ENCODE measurements at regions not wholly inside any gene's neighbourhood (a gene's known extent, or its start where the extent isn't known, plus 50 kb on each side); places are given as distances from the start of the nearest gene placed in this dataset.
A peak's percentile ranks its signal among the peaks of the same experiment; 100 is the strongest.

GRCh38 chr2:120917886-120918285, 182.2 kb downstream of the GLI2 start:
- peak; percentile 56 for DNase-seq (ENCODE audit: low read depth)

- no peak for DNase-seq (ENCODE audit: low read depth)
Observed at GRCh38 chr2:120919216-120919615, 183.5 kb downstream of the GLI2 start.

- peak; percentile 76 for DNase-seq (ENCODE audit: low read depth)
Observed at GRCh38 chr2:120919771-120920453, 184.2 kb downstream of the GLI2 start.

GRCh38 chr2:120920454-120921148, 184.9 kb downstream of the GLI2 start:
- DNase-seq (ENCODE audit: low read depth), result no peak

GRCh38 chr2:120921457-120921856, 185.8 kb downstream of the GLI2 start:
- no peak for DNase-seq (ENCODE audit: low read depth)

- DNase-seq (ENCODE audit: low read depth), result no peak
Observed at GRCh38 chr2:120922571-120923332, 187.1 kb downstream of the GLI2 start.

DNA sequence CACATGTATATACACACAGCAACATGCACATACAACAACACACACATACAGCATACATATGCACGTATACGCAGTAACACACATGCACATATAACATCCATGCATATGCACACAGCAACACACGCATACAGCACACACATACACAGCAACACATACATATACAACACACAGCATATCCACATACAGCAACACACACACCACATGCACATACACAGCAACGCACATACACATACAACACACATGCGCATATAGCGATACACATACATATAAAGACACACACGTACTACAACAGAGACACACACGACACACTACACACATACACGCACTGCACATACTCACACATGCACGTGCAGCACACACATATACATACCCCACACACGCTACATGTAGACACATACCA, 187.8 kb downstream of the GLI2 start:
- DNase-seq (ENCODE audit: low read depth), result no peak

DNA sequence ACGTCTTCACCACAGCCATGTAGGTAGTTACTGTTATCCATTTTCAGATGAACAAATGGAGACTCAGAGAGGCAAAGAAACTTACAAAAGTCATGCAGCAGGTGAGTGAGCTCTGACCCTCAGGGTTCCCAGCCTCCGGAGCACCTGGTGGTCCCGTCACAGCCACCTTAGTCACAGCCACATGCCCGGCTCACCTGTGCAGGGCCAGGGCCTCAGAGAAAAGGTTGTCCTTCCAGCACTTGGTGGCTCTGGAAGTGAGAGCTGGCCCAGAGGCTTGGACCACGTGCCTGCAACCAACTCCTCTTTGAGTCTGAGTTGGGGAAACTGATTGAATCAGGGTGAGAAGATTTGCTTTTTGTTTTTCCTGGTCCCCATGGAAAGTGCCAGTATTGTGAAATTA, 189.3 kb downstream of the GLI2 start:
- no peak for DNase-seq (ENCODE audit: low read depth)

DNA sequence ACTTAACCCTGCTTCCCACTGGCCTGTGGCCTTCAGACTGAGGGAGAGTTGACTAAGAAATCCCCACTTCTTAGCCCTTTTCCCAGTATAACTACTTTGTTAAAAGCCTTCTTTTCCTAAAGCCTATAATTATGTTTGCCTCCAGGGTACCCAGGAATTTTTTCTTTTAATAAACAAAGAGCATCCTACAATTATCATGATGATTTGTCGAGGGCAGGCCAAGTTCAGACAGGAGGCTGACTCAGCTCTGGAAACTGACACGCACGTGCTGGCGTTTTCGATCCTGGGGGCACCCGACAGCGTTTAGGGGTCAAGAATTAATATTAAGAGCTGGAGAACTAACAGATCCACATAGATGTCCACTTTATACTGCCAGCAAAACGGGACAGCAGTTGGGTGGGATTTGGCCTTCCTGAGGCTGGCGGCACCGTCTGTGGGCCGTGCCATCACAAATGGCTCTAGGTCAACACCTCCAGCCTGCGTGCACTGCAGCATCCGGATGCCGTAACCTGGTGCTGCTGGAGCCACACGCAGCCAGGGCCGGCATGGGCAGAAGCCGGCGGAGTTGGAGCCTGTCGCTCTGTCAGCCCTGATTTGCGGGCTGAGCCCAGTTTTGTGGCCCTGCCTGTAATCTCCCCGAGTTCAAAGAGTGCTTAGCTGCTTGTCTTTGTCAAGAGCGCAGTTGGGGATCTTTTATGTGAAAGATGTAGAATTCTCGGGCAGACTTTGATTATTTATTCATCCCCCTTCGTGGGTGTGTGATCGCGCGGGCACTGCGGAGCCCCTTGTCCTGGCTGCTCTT, 191.0 kb downstream of the GLI2 start:
- no peak for DNase-seq (ENCODE audit: low read depth)

GRCh38 chr2:120927265-120927628, 191.6 kb downstream of the GLI2 start:
- DNase-seq (ENCODE audit: low read depth), result no peak

DNA sequence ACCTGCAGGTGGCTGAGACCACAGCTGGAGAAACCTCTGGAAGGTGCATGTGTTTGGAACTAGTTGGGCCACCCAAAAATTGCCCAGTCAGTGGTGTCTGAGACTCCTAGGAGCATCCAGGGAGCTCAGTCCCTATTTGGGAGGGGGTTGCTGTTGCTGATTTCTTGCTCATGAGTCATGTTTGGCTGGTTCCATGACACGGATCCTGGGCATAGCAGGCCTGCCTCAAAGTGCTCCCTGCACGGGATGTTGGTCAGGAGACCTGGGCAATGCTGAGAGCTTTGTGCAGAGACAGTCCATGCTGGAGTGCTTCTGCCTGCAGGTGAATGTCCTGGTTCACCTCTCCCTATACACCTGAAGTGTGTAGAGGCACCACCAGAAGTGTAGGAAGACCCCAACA, 194.2 kb downstream of the GLI2 start:
- no peak for DNase-seq (ENCODE audit: low read depth)

DNA sequence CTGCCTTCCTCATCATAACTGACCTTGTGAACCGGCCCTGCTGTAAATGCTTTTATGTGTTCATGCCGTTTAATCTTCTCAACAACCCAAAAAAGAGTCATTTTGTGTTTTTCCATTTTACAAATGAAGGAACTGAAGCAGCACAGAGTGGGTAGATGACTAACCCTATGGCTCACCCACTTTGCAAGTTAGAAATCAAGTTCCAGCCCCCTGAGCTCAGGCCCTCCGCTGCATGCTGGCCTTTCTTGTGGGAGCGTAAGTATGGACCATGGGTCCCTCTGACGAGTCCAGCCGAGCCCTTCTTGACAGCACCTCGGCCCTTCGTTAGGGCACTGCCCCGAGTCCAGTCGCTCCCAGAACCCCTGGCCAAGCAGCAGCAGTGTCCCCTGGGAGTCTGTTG, 194.6 kb downstream of the GLI2 start:
- DNase-seq (ENCODE audit: low read depth), result no peak

DNA sequence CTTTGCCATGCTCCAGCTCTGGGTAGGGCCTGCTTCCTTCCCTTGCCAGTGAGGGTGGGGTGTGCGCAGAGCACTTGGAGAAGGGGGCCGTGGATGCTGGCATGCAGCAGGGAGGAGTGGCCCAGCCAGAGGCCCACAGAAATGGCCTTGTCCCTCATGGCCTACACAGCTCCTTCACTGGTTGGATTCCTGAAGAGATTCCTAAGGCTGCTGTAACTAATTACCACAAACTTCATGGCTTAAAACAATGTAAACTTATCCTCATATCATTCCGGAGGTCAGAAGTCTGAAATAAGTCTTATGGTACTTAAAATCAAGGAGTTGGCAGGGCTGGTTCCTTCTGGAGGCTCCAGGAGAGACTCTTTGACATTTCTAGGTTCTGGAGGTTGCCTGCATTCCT, 195.2 kb downstream of the GLI2 start:
- no peak for DNase-seq (ENCODE audit: low read depth)

- DNase-seq (ENCODE audit: low read depth), result no peak
Observed at GRCh38 chr2:120932472-120932871, 196.8 kb downstream of the GLI2 start.

DNA sequence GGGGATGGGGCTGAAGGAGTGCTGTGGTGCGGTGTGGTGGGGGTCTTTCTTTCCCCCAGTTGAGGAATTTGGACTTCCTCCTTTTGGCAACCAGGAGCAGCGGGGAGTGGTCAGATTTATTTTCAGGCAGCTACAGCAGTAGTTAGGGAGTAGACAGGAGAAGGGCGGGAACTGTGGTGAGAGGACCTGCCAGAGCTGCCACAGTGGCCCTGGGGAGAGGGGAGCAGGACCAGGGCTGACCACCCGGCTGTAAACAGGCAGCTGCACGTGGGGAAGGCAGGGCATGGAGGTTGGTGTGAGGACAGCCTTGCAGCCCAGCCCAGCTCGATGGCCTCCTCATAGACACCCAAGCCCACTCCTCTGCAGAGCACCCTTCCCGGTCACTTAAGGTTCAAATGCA, 197.2 kb downstream of the GLI2 start:
- no peak for DNase-seq (ENCODE audit: low read depth)

GRCh38 chr2:120933693-120934573, 198.3 kb downstream of the GLI2 start:
- DNase-seq (ENCODE audit: low read depth), result peak; percentile 46

DNA sequence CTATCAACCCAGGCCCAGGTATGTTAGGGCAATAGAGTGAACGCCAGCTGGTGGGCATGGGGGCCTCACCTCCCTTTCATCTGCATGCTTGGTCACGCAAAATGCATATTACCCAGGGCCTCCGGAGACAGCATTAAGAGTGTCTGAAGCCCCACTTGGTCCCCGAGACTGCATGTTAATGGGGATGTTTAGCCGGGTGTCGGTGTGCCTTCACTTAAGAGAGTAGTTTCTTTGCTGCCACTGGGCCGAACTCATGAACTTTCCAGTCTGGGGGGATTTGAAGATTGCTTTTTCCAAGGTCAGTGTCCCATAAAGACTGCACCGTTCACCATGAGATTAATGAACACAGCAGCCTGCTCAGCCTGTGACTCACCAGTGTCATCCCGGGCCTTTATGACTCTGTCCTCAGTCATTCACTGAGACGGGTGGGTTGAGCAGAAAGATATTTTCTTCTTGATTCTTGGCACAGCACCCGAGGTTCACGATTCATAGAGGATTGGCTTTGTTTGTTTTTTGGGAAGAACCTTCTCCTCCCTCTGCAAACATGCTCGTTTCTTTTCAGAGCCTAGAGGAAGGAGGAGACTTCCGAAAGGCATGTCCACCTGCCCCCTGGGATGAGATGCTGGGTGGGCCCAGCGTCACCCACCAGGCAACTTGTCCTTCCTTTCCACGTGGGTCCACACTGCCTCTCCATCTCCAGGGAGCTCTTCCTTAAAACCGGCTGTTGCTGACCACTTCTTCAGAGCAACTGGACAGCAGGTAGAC, 199.1 kb downstream of the GLI2 start:
- peak; percentile 79 for DNase-seq (ENCODE audit: low read depth)

DNA sequence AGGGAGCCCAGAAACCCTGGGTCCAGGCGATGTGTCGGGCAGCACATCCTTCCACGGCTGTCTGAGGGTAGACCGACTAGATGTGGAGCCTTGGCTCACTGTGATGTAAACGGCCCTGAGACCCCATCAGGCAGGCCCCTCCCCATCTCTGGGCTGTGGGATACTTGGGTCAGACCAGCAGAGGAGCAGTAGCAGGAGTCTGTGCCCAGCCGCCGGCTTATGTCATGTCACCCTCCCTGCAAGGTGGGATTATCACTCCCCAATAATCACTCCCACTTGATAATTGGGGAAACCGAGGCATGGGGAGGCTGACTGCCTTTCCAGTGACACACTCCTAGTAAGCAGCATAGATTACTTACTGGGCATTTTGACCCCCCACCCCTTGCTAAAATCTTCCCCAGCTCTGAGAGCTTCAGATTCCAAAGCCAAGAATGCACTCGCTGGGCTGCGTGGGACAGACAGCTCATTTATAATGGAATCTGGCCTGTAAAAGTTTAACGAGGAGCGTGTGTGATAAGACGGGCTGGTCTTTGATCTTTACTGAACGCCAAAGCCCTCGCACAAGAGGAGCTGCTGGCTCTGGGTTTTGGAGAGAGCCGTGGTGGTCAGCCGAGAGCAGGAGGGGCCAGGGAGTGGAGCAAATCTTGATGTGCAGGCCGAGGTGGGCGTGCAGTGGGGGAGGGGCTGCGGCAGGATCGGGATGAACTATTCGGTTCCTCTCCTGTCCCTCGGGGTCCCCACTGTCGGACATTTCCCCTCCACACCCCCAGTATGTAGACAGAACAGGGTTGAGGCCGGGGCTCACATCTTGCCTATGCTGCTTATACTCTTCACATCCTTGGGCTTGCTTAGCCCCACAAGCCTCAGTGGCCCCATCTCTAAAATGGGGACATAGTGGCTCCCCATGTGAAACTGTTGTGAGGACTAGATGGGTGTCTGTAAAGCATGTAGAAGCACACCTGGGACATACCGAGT, 200.0 kb downstream of the GLI2 start:
- DNase-seq (ENCODE audit: low read depth), result peak; percentile 81

All from amniotic epithelial cell (primary cell).